Muscle of arm (tissue), 1 donor: ENCODE measurements at regions not wholly inside any gene's neighbourhood (a gene's known extent, or its start where the extent isn't known, plus 50 kb on each side); places are given as distances from the start of the nearest gene placed in this dataset.

ENCODE experiments used
- DNase-seq: peaks from one replicate; pipeline ENCODE4 v3.0.0-alpha.2; 2013

DNA sequence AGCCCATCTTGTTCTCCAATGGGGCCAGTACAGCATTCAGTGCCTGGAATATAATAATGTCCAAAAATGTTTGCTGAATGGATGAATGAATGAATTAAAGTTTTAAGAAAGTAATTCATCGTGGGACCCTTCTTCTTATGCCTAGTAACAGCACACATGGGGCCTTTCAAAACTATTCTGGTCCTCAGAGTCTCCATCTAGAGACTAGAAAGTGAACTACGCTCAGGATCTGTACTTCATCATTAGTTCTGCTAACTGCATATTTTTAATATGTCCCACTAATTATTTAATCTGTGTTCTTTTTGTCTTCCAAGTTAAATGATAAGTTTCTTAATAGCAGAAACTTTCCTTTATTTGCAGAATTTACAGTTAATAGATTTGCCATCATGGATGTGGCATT lies 172.5 kb downstream of the SMAD2 start:
- no peak for DNase-seq

- DNase-seq, result no peak
These were observed 174.0 kb downstream of the SMAD2 start for GRCh38 chr18:47756364-47757016.

DNA sequence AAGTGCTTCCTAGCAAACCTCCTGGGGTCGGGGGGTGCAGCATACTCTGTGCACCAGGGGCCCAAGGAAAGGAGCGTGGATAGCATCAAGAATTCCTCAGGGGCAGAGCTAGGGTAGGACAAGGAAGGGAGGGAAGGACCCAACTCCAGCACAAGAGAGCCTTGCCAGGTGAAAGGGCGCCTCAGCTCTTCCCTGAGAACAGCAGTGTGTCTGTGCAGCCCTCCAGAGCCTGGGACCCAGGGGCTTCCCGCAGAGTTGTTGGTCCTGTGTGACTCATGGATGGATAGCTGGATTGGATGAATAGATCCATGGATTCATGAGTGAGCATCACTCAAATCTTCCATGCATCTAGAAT lies 175.4 kb downstream of the SMAD2 start:
- DNase-seq, result no peak

DNA sequence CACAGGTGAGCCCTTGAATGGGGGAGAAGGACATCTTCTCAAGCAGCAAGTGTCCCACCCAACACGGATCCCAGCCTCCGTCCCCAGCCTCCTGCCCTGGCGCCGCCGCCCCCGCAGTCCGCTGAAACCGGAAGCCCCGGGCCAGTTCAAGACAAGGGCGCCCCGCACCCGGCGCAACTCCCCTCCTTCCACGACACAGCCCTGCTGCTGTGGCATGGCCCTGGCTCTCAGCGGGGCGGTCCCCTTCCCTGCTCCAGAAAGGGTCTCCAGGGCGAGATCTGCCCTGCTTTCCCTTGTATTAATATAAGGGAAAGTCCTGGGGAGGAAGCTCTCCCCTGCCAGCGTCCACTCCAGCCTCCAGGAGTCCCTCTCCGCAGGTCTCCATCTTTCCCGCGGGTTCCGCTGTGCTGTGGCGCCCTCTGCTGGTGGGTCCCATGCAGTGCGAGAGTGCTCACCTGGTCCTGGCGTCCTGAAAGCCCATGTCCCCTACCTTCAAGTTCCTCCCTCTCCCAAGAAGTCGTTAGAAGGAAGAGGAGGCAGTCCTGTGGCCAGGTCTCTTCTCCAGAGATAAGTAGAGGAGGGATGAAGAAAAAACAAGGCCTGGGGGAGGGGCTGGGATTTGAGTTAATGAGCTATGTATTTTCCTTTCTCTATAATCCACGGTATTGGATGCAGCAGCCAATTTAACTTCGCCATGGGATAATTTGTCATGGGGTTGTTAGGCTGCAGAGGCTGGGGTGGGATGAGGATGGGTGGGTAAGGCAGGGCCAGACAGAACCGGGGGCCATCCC lies 176.0 kb downstream of the SMAD2 start:
- no peak for DNase-seq

- DNase-seq, result no peak
These were observed 177.4 kb downstream of the SMAD2 start for GRCh38 chr18:47752796-47753645.

- DNase-seq, result no peak
These were observed 179.5 kb downstream of the SMAD2 start for GRCh38 chr18:47750889-47751423.

DNA sequence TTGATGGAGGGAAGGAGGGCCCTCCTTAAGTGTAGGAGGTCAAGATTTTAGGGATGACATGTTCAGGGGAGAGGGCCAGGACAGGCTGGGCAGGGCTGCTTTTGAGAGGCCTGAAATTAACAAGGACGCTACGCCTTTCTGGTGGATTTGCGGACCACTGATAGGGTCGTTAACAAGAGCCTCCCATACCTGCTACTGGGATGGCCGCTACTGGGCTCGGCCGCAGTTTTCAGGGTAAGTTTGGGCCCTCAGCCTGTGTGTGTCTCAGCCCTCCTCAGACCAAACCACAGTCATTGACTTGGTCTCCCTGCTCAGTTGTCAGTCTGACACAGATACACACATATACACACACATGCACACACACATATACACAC lies 180.9 kb downstream of the SMAD2 start:
- no peak for DNase-seq

DNA sequence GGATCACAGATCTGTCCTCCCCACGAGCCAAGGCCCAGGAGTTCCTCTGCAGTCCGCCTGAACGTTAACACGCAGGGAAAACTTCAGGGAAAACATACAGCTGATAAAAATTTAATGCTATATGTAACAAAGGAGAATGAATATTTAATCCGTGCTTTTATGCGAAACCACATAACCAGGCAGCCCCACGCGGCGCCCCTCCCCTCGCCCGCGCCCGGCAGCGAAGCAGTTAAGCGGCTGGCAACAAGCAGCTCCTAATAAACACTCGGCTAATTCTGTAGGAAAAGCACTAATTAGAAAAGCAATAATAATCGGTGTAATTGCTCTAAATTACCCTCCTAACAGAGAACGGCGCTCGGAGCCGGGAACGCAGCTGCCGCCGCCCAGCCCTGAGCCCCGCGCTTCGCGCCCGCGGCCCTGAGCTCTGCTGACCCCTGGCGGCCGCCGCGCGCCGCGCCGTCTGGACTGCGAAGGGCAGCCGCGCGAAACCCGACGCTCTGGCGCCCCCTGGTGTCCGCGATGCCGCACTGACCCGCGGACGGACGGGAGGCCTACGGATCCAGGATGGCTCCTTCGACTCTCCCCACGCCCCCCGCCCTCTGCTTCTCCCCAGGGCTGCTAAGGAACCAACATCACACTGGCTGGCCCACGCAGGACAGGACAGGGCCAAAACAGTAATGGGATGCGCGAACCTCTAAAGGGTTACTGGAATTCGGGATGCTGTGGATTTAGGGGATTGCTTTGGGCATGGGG lies 181.4 kb downstream of the SMAD2 start:
- peak; percentile 86 for DNase-seq

- no peak for DNase-seq
These were observed 182.2 kb downstream of the SMAD2 start for GRCh38 chr18:47748093-47748796.

DNA sequence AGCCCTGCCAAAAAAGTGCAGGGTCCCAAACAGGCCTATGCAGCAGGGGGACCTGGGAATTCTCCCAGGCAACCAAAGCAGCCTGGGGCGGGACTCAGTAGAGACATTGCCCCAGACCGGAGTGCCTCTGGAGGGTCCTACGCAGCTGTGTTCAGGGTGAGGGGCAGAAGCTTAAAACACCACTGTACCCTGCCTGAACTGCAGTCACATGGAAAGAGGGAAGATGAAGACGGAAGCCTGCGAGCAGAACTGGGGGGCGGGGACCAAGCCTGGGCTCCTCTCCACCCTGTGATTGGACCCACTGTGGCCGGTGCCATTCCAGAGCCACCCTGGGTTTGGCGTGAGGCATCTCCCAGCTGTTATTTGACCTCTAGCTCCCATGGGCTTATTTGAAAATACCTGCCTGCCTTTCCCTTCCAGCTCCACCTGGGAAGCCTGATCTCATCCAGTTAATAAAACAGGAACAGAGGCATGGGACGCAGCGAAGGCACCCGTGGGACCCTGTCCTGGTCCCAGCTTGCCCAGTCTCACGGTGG lies 183.1 kb downstream of the SMAD2 start:
- no peak for DNase-seq

DNA sequence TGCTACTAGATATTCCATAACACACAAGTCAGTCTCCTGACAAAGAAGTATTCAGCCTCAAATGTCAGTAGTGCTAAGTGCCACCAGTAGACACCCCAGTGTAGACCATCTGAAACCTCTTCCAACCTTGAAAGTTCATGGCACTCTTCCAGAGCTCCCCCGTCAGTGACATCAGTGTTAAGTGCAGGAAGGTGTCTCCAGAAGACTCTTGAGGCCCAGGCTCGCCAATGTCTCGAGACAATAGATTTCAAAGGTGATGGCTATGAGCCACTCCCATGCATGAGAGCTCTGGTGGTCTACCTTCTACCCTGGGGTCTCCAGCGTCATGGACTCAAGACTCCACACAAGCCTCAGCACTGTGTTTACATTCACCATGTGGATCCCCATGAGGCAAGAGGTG lies 183.8 kb downstream of the SMAD2 start:
- DNase-seq, result no peak

GRCh38 chr18:47745227-47745626 lies 185.2 kb downstream of the SMAD2 start:
- no peak for DNase-seq

DNA sequence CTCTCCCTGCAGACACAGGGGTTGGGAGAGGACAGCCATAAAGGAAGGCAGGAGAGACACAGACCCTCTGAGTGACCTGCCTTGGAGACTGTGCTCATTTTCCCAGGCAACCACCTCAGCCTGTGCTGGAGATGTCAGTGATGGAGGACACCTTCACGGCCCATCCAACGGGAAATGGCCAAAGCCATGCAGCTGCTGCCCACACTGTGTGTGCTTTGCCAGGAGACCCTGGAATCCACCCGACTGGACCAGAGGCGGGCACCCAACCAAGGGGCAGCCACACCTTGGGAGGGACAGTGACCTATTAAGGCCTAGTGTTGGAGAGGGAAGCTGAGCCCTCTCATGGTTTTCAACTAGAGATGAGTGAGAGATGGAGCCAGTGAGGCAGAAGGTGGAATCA lies 192.5 kb downstream of the SMAD2 start:
- DNase-seq, result no peak

- no peak for DNase-seq
These were observed 193.1 kb downstream of the SMAD2 start for GRCh38 chr18:47737198-47737830.

GRCh38 chr18:47736376-47737140 lies 193.9 kb downstream of the SMAD2 start:
- no peak for DNase-seq

- DNase-seq, result no peak
These were observed 195.3 kb downstream of the SMAD2 start for GRCh38 chr18:47735041-47735702.

- DNase-seq, result no peak
These were observed 199.2 kb downstream of the SMAD2 start for GRCh38 chr18:47731276-47731675.

- DNase-seq, result no peak
These were observed 199.7 kb downstream of the SMAD2 start for GRCh38 chr18:47730795-47731194.

GRCh38 chr18:47729356-47729755 lies 201.1 kb downstream of the SMAD2 start:
- DNase-seq, result no peak
